ENCODE measurements at regions not wholly inside any gene's neighbourhood (a gene's known extent, or its start where the extent isn't known, plus 50 kb on each side); places are given as distances from the start of the nearest gene placed in this dataset.
"Not testable (repeated sequence)": the region's sequence is repeated elsewhere in the genome, so short reads cannot be mapped to it uniquely, and the experiment has no call there.

GRCh38 chr2:87441375-87441774 is 306.5 kb upstream of the PLGLB2 start:
- TF ChIP-seq, protein P1, sequence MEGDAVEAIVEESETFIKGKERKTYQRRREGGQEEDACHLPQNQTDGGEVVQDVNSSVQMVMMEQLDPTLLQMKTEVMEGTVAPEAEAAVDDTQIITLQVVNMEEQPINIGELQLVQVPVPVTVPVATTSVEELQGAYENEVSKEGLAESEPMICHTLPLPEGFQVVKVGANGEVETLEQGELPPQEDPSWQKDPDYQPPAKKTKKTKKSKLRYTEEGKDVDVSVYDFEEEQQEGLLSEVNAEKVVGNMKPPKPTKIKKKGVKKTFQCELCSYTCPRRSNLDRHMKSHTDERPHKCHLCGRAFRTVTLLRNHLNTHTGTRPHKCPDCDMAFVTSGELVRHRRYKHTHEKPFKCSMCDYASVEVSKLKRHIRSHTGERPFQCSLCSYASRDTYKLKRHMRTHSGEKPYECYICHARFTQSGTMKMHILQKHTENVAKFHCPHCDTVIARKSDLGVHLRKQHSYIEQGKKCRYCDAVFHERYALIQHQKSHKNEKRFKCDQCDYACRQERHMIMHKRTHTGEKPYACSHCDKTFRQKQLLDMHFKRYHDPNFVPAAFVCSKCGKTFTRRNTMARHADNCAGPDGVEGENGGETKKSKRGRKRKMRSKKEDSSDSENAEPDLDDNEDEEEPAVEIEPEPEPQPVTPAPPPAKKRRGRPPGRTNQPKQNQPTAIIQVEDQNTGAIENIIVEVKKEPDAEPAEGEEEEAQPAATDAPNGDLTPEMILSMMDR (IDR thresholded peaks at IDR 0.05; ENCODE audit: low read depth, low read length) = not testable (repeated sequence)
- not testable (repeated sequence) for TF ChIP-seq MAX (IDR thresholded peaks at IDR 0.05; ENCODE audit: low read depth, low read length)
